IPS DF 4.7 (cell line): ENCODE measurements at regions not wholly inside any gene's neighbourhood (a gene's known extent, or its start where the extent isn't known, plus 50 kb on each side); places are given as distances from the start of the nearest gene placed in this dataset.
"Not testable (repeated sequence)": the region's sequence is repeated elsewhere in the genome, so short reads cannot be mapped to it uniquely, and the experiment has no call there.

Experiments
- DNase-seq: peaks from one replicate; pipeline ENCODE4 v3.0.0-alpha.2; 2013; ENCODE audit warnings: low spot score; ENCODE audit errors: extremely low read depth

DNA sequence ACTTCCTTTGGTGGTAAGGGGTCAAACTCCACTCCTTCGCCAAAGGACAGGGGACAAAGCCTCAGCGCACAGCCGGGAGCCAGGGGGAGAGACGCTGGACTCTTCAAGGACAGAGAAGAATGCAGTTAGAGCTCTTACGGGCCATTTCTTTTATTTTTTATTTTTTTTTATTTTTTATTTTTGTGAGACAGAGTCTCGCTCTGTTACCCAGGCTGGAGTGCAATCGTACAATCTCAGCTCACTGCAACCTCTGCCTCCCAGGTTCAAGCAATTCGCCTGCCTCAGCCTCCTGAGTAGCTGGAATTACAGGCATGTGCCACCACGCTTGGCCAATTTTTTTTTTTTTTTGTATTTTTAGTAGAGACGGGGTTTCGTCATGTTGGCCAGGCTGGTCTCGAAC lies 93.2 kb upstream of the RPH3AL start, which contains the start of gene RFLNB:
TSS of gene RFLNB (minus strand) at position 101 of the 400 bp plus-strand sequence.
- DNase-seq, result not testable (repeated sequence)

DNA sequence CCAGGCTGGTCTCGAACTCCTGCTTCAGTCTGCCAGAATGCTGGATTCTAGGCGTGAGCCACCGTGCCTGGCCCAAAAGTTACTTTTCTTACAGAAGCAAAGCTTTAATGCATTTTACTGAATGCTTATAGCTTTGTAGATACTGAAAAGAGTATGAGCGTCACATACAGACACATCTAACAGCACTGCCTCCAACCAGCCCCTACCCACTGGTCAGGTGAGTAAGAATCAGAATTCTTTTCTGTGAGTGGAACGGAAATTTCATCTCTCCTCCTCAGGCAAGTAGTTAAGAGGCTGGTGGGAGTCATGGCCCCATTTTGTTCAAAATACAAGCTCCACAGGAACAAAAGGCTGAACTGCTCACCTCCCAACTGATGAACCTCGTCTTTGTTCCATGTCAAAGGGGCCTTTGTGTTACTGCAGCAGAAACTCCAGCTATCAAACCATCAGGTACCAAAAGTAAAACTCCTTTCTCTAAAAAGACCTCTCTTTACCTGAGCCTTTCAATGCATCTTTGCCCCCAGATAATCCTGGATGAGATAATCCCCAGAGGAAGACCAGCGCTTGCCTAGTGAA lies 92.4 kb upstream of the RPH3AL start:
- DNase-seq, result no peak

DNA sequence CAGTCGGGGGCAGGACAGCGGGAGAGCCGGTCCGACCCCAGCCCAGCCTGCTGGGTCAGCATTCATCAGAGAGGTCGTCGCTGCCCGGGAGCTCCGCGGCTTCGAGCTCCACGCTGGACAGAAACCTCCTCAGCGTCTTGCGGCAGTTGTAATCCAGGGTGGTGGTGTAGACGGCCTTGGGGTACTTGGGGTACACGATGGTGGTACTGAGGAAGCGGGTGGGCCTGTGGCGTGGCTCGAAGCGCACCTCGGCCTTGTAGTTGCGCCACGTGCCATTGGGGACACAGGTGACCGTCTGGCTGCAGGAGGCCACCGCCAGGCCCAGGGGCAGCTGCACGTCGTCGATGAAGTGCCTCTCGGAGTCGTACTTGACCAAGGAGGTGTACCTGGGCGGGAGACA lies 90.5 kb upstream of the RPH3AL start:
- no peak for DNase-seq

DNA sequence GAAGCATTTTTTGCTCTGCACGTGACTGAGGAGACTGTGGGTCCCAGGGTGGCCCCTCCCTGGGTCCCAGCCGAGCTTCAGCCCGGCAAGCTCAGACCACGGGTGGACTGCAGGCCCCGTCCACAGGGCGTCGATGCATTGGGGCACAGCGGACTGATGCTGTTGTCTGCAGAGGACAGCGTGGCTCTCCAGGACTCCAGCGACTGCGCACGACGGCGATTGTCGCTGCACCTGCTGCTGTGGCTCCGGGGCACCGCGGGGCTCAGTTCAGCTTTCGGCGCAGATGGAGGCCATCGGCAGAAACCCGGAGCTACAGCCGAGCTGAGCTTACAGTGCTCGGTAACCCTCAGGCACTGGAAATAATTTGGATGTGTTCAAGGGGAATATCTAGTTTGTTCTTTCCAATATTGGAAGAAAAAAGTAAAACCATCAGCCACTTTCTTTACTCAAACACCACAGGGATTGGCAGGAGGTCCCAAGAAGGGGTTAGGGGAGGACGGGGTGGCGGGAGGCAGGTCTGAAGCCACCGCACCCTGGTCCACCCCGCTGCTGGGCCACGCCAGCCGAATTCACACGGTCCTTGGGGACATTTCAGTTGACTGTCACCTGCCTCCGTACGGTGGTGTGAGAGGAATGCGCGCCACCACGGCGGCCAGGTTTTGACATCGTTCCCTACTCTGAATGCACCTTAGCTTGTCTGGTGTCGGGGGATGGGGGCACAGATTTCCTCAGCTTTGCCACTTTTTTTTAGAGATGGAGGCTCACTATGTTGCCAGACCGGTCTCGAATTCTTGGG lies 88.7 kb upstream of the RPH3AL start:
- DNase-seq, result no peak

DNA sequence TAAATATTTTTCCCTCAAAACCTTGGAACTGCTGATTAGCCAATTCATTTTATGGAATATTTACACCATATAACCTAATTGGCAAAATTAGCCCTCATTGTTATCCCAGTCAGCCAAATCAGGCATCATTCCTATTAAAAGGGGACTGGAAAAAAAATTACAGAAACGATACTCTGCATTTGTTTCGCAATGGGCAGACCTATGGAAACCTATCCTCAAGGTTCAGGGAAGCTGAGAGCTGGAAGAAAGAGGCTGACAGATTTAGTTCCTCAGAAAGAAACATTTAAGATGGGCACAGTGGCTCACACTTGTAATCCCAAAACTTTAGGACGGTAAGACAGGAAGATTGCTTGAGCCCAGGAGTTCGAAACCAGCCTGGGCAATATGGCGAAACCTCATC lies 85.6 kb upstream of the RPH3AL start:
- no peak for DNase-seq

DNA sequence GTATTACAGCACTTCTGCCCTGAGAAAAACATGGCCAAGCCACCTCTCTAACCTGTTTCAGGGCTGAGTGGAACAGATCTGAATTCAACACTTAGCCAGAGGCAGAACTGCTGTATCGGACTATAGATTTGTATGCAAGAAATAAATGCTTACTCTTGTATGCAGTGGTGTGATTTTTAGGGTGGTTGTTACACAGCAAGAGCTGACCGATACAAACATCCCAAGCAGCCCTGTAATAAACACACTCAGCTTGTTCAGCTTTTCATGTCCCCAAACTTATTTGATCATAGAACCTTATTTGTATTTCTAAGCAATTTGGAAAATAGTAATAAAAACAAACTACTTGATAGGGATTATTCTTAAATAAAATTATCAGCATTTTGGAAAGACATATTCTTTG lies 84.9 kb upstream of the RPH3AL start:
- no peak for DNase-seq

DNA sequence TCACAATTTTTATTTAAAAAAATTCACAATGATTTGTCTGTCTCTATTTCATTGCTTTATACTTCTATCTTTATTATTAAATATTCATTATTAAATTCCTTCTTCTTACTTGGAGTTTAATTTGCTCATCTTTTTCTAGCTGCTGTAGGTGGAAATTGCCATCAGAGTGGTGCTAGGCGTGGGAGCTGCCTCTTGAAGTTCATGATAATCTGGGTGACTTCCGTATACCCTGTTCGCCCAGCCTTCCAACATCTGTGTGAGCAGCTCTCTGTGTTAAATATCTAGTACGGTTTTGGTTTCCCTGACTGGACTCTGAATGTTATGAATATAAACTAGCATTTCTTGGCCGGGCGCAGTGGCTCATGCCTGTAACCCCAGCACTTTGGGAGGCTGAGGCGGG lies 84.0 kb upstream of the RPH3AL start:
- no peak for DNase-seq

DNA sequence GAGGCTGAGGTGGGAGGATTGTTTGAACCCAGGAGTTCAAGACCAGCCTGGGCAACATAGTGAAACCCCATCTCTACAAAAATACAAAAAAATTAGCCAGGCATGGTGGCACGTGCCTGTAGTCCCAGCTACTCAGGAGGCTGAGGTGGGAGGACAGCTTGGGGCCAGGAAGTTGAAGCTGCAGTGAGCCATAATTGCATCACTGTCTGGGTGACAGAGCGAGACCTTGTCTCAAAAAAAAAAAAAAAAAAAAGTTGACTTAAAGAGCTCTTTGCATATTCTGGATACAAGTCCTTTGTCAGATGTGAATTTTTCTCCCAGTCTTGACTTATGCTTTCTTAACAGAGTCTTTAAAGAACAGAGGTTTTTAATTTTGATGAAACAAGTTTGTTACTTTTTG lies 79.9 kb upstream of the RPH3AL start:
- not testable (repeated sequence) for DNase-seq

DNA sequence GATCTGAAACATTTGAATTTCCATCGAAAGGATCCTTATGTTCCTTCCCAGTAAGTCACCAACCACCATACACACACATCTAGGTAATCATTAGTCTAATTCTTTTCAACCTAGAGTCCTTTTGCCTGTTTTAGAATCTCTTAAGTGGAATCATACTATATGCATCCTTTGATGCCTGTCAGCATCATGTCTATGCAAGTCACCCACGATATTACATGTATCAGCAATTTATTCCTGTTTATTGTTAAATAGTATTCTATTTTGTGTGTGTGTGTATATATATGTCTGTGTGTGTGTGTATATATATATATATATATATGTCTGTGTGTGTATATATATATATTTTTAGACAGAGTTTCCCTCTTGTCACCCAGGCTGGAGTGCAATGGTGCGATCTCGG lies 78.9 kb upstream of the RPH3AL start:
- no peak for DNase-seq

DNA sequence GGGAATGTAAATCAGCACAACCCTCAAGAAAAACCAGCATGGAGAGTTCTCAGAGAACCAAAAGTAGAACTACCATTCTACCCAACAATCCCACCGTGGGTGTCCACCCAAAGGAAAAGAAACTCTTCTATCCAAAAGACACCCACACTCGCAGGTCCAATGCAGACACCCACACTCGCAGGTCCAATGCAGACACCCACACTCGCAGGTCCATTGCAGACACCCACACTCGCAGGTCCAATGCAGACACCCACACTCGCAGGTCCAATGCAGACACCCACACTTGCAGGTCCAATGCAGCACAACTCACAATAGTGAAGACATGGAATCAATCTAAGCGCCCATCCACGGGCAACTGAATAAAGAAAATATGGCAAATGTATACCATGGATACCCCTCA lies 77.0 kb upstream of the RPH3AL start:
- no peak for DNase-seq

DNA sequence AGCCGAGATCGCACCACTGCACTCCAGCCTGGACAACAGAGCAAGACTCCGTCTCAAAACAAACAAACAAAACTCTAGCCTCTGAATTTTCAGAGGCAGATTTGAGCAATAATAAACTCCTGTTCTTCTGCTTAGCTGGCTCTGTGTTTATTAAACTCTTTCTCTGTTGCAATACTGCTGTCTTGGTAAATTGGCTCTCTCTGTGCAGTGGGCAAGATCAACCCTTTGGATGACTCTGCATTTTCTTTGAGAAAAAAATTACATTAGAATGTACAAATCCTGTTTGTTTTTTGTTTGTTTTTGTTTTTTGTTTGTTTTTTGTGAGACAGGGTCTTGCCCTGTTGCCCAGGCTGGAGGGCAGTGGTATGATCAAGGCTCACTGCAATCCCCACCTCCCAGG lies 75.8 kb upstream of the RPH3AL start:
- DNase-seq, result no peak

DNA sequence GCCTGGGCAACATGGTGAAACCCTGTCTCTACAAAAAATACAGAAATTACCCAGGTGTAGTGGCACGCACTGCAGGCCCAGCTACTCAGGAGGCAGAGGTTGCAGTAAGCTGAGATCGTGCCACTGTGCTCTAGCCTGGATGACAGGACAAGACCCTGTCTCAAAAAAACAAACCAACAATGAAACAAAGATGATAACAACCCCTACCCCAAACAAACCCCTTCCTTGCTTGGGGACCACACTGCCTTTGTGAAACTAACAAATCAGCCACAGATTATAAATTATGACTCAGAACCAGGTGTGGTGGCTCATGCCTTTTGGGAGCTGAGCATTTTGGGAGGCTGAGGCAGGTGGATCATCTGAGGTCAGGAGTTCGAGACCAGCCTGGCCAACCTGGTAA lies 75.3 kb upstream of the RPH3AL start:
- no peak for DNase-seq

DNA sequence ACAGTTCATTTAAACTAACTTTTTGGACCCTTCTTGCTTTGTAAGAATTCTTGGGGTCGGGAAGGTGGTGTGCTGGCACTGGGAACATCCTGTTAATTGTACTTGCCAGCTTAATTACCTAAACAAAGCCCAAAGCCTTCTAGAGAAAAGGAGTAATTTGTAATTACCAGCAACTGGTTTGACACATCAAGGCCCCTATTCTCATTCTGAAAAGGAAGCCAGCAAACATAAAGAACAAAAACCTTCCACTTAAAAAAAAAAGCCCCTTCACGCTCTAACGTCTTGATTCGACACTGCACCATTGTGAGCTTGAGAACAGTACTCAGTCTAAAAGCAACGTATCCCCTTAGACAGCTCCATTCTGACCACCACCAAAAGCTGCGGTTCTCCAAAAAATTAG lies 74.7 kb upstream of the RPH3AL start:
- DNase-seq, result no peak

DNA sequence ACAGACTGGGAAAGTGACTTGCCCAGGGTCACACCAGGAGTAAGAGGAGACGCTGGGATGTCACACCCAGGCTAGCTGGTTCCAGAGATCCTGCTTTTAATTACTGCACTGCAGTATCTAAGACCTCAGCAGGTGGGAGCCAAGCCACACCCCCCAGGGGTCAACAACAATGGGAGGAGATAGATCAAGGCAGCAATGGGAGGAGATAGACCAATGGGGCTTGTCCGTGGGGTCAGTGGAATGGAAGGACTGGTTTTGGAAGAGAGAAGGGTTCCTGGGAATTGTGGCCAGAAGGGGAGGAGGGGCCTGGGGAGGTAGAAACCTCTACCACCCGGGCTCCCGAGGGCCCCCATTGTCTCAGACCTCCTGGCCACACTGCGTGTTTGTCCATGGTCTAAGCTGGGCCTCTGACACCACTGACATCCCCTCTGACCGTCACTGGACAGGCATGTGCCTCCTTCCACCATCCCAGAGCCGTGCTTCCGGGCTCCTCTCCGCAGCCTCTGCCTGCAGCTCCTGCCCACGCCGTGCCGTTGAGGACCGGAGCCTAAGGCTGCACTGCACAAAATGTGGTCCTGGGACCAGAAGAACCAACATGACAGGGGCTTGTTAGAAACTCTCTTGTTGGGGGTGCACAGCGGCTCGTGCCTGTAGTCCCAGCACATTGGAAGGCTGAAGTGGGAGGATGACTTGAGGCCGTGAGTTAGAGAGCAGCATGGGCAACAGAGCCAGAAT lies 69.8 kb upstream of the RPH3AL start:
- DNase-seq, result no peak

DNA sequence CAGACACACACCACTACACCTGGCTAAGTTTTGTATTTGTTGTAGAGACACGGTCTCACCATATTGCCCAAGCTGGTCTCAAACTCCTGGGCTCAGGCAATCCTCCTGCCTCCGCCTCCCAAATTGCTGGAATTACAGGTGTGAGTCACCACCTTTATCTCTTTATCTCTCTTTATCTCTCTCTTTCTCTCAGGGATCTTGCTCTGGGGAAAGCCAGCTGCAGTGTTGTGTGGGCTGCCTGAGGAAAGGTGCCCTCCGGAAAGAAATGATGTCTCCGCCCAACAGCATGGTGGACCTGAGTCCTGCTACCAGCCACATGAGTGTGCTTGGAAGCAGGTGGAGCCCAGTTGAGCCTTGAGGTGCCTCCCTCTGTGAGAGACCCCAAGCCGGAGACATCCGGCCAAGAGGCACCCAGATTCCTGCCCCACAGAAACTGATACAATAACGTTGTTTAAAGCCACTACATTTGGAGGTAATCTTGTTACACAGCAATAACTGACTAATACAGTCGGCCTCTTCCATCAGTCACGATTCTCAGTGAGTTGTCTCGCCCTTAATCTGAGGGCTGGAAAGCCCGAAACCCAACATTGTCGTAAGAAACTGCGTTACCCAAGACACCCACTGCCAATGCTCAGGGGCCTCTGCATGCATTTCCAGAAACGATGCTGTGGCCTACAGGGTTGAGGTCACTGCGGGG lies 68.0 kb upstream of the RPH3AL start:
- no peak for DNase-seq

DNA sequence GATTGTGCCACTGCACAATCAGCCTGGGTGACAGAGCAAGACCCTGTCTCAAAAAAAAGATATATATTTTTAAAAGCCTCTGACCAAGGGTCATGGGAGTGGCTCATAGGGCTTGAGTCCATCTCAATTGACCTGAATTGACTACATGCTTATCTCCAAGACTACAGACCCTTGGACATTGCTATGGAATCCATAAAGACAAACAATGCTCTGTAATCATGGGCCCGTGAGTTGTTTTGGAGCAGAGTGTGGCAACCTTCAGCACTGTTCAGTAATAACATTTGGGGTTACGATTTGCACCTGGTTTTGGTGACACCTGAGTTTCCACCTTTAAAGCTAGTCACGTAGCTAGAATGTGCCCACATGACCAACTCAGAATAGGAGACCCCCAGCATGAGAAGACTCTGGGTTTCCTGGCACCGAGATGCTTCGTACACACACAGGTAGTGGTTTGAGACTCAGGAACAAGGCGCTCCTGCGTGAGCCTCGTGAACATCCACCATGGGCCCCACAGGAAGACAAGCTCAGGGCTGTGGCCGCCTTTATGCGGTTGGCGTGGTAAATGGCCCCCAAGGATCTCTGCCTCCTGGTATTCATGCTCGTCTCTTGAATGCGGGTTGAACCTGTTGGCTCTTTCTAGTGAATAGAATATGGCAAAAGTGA lies 66.6 kb upstream of the RPH3AL start:
- no peak for DNase-seq

DNA sequence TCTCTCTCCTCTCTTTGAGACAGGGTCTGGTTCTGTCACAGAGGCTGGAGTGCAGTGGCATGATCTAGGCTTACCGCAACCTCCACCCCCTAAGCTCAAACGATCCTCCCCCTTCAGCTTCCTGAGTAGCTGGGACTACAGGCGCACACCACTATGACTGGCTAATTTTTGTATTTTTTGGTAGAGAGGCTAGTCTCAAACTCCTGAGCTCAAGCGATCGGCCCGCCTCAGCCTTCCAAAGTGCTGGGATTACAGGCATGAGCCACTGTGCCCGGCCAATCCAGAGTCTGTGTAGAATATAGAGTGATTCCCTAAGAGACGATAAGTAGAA lies 65.8 kb upstream of the RPH3AL start:
- DNase-seq, result no peak

DNA sequence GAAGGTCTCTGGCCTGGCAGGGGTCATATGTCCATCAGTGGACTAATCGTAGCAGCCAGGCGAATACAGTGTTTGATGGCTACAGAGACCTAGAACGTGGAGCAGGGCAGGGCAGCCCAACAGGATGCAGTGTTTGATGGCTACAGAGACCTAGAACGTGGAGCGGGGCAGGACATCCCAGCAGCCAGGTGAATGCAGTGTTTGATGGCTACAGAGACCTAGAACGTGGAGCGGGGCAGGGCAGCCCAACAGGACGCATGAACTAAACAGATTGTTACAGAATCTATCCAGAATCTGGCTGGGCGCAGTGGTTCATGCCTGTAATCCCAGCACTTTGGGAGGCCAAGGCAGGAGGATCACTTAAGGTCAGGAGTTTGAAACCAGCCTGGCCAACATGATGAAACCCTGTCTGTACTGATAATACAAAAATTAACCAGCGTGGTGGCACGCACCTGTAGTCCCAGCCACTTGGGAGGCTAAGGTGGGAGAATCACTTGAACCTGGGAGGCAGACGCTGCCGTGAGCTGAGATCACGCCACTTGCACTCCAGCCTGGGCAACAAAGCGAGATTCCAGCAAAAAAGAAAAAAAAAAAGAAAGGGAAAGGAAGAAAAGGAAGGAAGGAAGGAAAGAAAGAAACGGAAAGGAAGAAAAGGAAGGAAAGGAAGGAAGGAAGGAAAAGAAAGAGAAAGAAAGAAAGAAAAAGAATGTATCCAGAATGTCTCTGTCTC lies 65.2 kb upstream of the RPH3AL start:
- DNase-seq, result no peak

DNA sequence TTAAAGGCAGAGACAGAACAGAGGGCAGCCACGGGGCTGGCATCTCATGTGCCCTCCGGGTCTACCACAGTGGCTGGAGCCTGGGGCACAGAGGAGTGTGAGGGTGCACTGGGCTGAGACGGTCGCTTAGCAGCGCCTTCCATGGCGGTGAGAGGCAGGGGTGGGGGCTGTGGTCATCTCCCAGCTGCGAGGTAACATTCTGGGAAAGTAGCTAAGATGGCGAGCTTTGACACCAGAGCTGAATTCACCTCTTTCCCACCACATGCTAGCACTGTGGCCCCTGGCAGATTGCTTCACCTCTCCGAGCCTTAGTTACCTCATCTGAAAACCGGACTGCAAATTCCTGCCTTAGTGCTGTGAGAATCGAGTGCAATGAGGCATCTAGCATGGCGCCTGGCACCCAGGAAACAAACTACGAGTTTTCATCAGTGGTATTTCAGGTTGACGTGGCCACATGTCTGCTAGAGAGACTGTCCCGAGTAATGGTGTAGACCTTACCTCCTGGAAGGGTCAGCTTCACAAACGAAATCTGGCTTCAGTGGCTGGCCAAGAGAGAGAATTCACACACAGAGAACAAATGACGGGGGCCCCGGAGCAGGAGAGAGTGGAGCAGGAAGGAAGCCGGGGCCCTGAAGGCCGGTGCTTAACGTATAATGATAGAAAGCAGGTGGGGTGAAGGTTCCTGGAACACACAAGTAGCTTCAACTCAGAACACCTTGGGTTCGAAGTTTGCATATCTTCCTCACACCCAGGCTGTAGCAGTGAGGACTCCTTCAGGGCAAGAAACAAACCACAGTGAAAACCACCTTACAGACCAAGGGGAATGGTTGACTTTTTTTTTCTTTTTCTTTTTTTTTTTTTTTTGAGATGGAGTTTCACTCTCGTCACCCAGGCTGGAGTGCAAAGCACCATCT lies 63.9 kb upstream of the RPH3AL start:
- no peak for DNase-seq
